Caco-2 (cell line): ENCODE measurements at regions not wholly inside any gene's neighbourhood (a gene's known extent, or its start where the extent isn't known, plus 50 kb on each side); places are given as distances from the start of the nearest gene placed in this dataset.

Experiments
- BruUV-seq: library from RNA; stranded (reverse); fragments of 400-500 nt; replicated peaks from 2 replicates; lab custom pipeline; 2021; lab: Mats Ljungman, UMichigan
- CTCF ChIA-PET: fragments of 300-600 bp; sonication (Branson Sonifier 250); formaldehyde crosslinking; loops from one replicate; lab custom pipeline; 2022; ENCODE audit warnings: antibody characterized with exemption; lab: Charles Lee
- POLR2A ChIA-PET: fragments of 300-600 bp; sonication (Branson Sonifier 250); formaldehyde crosslinking; loops from one replicate; lab custom pipeline; 2022; ENCODE audit warnings: antibody characterized with exemption; lab: Charles Lee
- DNase-seq, 2 experiments: peaks; one replicate each; pipeline versions ENCODE4 v3.0.0 to v3.0.0-alpha.2; 2020 to 2022
- H3K27me3 ChIP-seq: replicated peaks from 2 replicates; pipeline ENCODE4 v1.6.0; 2011; ENCODE audit warnings: low read length; ENCODE audit not compliant: control insufficient read depth, insufficient read depth
- H3K36me3 ChIP-seq: 2 replicates; pipeline ENCODE4 v1.5.1; 2011; ENCODE audit warnings: low read length; ENCODE audit not compliant: control insufficient read depth, insufficient read depth
- H3K4me1 ChIP-seq: fragments of 250-450 bp; sonication (Bioruptor Pico); 2 replicates; pipeline ENCODE4 v1.5.1; 2020; ENCODE audit warnings: mild to moderate bottlenecking
- H3K4me3 ChIP-seq: 2 replicates; pipeline ENCODE4 v1.5.1; 2011; ENCODE audit warnings: low read depth, mild to moderate bottlenecking, control low read depth, low read length
- H3K9me3 ChIP-seq: fragments of 250-450 bp; sonication (Bioruptor Pico); 2 replicates; pipeline ENCODE4 v1.5.1; 2020; ENCODE audit warnings: mild to moderate bottlenecking, moderate library complexity
- H3K27ac Mint-ChIP-seq: one replicate; pipeline ENCODE4 v1.8.0; 2022; ENCODE audit warnings: mixed read lengths; ENCODE audit not compliant: unreplicated experiment
- H3K27me3 Mint-ChIP-seq: one replicate; pipeline ENCODE4 v1.8.0; 2022; ENCODE audit warnings: mixed read lengths; ENCODE audit not compliant: insufficient read depth, unreplicated experiment
- H3K36me3 Mint-ChIP-seq: one replicate; pipeline ENCODE4 v1.8.0; 2022; ENCODE audit warnings: mild to moderate bottlenecking, mixed read lengths; ENCODE audit not compliant: insufficient read depth, unreplicated experiment
- H3K4me1 Mint-ChIP-seq: one replicate; pipeline ENCODE4 v1.8.0; 2022; ENCODE audit warnings: low read depth, mixed read lengths; ENCODE audit not compliant: unreplicated experiment
- H3K4me3 Mint-ChIP-seq: one replicate; pipeline ENCODE4 v1.8.0; 2022; ENCODE audit warnings: mild to moderate bottlenecking, moderate library complexity, mixed read lengths; ENCODE audit not compliant: unreplicated experiment
- H3K9me3 Mint-ChIP-seq: one replicate; pipeline ENCODE4 v1.8.0; 2022; ENCODE audit warnings: mixed read lengths; ENCODE audit not compliant: unreplicated experiment
- CTCF ChIP-seq, 2 experiments: fragments of 200-600 bp in 1 of 2; IDR thresholded peaks; 1 replicate in 1 of 2; 2 replicates in 1 of 2; pipeline versions ENCODE4 v1.5.1 to v1.8.0; 2011 to 2022; ENCODE audit warnings: antibody characterized with exemption in 1 of 2, control low read depth in 1 of 2, inconsistent platforms in 1 of 2, low read depth in 1 of 2, low read length in 1 of 2, mild to moderate bottlenecking in 1 of 2, moderate library complexity in 1 of 2; ENCODE audit not compliant: insufficient read depth in 1 of 2, severe bottlenecking in 1 of 2, unreplicated experiment in 1 of 2
- intact Hi-C: fragments of 100-400 bp; cut with micrococcal nuclease; formaldehyde crosslinking; loops from one replicate; pipeline ENCODE4 v1.10.0; 2022; ENCODE audit not compliant: unreplicated experiment

DNA sequence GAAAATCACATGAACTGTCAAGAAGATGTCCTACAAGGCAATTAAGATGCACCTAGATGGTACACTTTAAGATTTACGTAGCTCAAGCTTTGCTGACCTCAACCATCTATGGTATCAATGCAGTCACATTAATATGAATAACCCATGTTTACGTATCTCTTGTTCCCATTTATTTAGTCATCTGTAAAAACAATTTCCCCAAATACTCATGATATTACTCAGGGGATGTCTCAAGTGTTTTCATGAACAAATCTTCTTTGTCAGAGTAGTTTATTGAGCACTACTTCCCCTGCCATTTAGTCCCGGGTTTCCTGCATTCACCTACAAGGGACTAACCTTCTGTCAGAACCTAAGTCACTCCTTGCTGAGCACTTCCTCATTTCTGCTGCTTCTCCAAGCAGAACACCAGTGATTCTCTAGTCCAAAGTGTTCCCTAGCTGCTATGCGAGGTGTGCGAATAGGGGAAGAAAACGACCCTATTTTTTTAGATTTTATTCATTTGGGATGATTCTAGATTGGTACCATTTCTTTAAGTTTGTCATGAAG lies 554.3 kb upstream of the LRRC4C start:
- no peaks in the 10 kb centered on the region for H3K4me1 Mint-ChIP-seq
- H3K4me3 Mint-ChIP-seq = no peak overlapping the region
- H3K9me3 Mint-ChIP-seq = no peaks in the 10 kb centered on the region
- ChIA-PET POLR2A (no interaction called here), CTCF (no interaction called here)
- H3K9me3 ChIP-seq = no peaks in the 10 kb centered on the region
- H3K4me3 ChIP-seq = no peak overlapping the region
- H3K27me3 Mint-ChIP-seq = no peaks in the 10 kb centered on the region
- no peak for TF ChIP-seq CTCF (IDR thresholded peaks at IDR 0.05; ENCODE audit: insufficient read depth in 1 of 2, low read depth in 1 of 2, low read length in 1 of 2, severe bottlenecking in 1 of 2, unreplicated experiment in 1 of 2)
- BruUV-seq = no TSS peak
- no peak overlapping the region for H3K27ac Mint-ChIP-seq
- no peaks in the 10 kb centered on the region for H3K36me3 ChIP-seq
- no peaks in the 10 kb centered on the region for H3K36me3 Mint-ChIP-seq
- H3K4me1 ChIP-seq = no peaks in the 10 kb centered on the region; the same call in 1 of the 2 replicates
- no peaks in the 10 kb centered on the region for H3K27me3 ChIP-seq
- intact Hi-C loops = no loop called here
- DNase-seq = no peak

DNA sequence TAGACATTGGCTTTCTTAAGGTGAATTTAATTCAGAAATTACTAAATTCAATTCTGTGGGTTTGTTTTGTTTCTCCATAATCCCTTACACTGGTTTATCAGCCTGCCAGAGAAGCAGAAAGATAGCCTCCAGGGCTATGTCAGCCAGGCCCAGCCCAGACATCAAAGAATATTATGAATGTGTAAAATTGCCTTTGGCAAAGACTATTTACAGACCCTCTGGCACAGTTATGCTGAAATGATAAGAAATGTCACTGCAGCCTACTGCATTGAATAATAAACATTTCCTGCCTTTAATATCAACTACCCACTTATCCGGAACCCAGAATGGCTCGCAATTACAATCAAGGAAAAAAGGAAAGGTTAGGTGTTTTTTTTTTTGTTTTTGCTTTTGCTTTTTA lies 562.5 kb upstream of the LRRC4C start:
- Histone ChIP-seq H3K4me3 (no peak overlapping the region), H3K4me1 (no peaks in the 10 kb centered on the region), H3K9me3 (no peaks in the 10 kb centered on the region), H3K36me3 (no peaks in the 10 kb centered on the region), H3K27me3 (no peaks in the 10 kb centered on the region)
- Mint-ChIP-seq H3K36me3 (no peaks in the 10 kb centered on the region), H3K9me3 (no peaks in the 10 kb centered on the region), H3K4me1 (no peaks in the 10 kb centered on the region), H3K27ac (no peak overlapping the region), H3K4me3 (no peak overlapping the region), H3K27me3 (no peaks in the 10 kb centered on the region)
- ChIA-PET CTCF (no interaction called here), POLR2A (no interaction called here)
- BruUV-seq = no TSS peak
- intact Hi-C loops = no loop called here
- TF ChIP-seq CTCF (IDR thresholded peaks at IDR 0.05; ENCODE audit: insufficient read depth in 1 of 2, low read depth in 1 of 2, low read length in 1 of 2, severe bottlenecking in 1 of 2, unreplicated experiment in 1 of 2) = no peak
- DNase-seq = no peak

DNA sequence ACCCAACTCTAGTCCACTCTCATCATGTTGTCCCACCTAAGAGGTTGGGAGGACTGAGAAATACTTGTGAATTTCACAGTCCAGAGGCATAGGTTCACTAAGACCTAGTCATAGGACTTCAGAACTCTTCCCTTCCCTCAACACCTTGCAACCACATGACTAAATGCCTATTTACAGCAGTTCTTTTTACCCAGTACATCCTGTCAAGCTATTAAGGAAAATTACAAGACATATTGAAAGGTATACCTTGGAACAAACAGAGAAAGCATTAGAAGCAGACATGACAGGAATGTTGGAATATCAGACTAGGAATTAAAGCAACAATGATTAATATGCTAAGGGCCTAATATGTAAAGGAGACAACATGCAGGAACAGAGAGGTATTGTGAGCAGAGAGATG lies 563.8 kb upstream of the LRRC4C start:
- no peak overlapping the region for H3K4me3 ChIP-seq
- H3K27ac Mint-ChIP-seq = no peak overlapping the region
- intact Hi-C loops = no loop called here
- H3K27me3 Mint-ChIP-seq = no peaks in the 10 kb centered on the region
- no peaks in the 10 kb centered on the region for H3K9me3 Mint-ChIP-seq
- H3K36me3 Mint-ChIP-seq = no peaks in the 10 kb centered on the region
- ChIA-PET CTCF (no interaction called here), POLR2A (no interaction called here)
- TF ChIP-seq CTCF (IDR thresholded peaks at IDR 0.05; ENCODE audit: insufficient read depth in 1 of 2, low read depth in 1 of 2, low read length in 1 of 2, severe bottlenecking in 1 of 2, unreplicated experiment in 1 of 2) = no peak
- H3K36me3 ChIP-seq = no peaks in the 10 kb centered on the region
- H3K4me1 Mint-ChIP-seq = no peaks in the 10 kb centered on the region
- H3K4me3 Mint-ChIP-seq = no peak overlapping the region
- H3K27me3 ChIP-seq = no peaks in the 10 kb centered on the region
- H3K4me1 ChIP-seq = no peaks in the 10 kb centered on the region
- no TSS peak for BruUV-seq
- DNase-seq = no peak
- no peaks in the 10 kb centered on the region for H3K9me3 ChIP-seq
